Bronchial epithelial cell (primary cell): ENCODE measurements at regions not wholly inside any gene's neighbourhood (a gene's known extent, or its start where the extent isn't known, plus 50 kb on each side); places are given as distances from the start of the nearest gene placed in this dataset.
A peak's percentile ranks its signal among the peaks of the same experiment; 100 is the strongest.

ENCODE experiments used
- DNase-seq: peaks from one replicate; pipeline ENCODE4 v3.0.0-alpha.2; 2010; ENCODE audit warnings: low read depth
- FAIRE-seq: peaks from 2 replicates; lab custom pipeline; 2011; peaks lifted over from hg19 to GRCh38; lab: Jason Lieb, UNC
- H3K27me3 ChIP-seq: 2 replicates; pipeline ENCODE4 v1.5.1; 2011; ENCODE audit warnings: low read length; ENCODE audit not compliant: control insufficient read depth, insufficient read depth
- H3K36me3 ChIP-seq: 2 replicates; pipeline ENCODE4 v1.5.1; 2011; ENCODE audit warnings: low read length; ENCODE audit not compliant: control insufficient read depth, insufficient read depth
- H3K4me3 ChIP-seq: 2 replicates; pipeline ENCODE4 v1.5.1; 2011; ENCODE audit warnings: mild to moderate bottlenecking, low read depth, low read length, control low read depth
- TF ChIP-seq, protein P1 (sequence below): IDR thresholded peaks from 2 replicates; pipeline ENCODE4 v1.5.1; 2011; ENCODE audit warnings: mild to moderate bottlenecking, moderate library complexity, low read length, control low read depth, inconsistent platforms; ENCODE audit not compliant: insufficient read depth, severe bottlenecking

DNA sequence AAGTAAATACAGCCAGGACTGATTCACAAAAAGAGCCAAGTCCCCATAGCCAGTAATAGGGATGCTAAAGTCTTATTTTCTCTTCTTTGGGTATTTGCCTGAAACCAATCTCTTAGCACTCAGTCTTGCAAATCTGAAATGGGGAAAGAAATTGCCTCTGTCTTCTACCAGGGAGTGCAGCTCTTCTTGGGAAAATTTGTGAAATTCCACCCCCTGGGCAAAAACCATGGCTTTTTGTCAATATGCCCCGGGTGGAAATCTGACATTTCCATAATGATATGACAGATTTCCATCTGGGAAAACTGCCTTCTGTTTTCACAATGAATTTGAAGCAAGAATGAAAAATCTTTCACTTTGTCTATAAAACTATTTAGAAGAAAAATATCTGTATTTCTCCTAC, 628.1 kb downstream of the BCL11A start:
- H3K36me3 ChIP-seq: no peaks in the 10 kb centered on the region
- H3K27me3 ChIP-seq: no peaks in the 10 kb centered on the region
- no peak for FAIRE-seq
- H3K4me3 ChIP-seq: no peak overlapping the region
- no peak for DNase-seq
- TF ChIP-seq, protein P1, sequence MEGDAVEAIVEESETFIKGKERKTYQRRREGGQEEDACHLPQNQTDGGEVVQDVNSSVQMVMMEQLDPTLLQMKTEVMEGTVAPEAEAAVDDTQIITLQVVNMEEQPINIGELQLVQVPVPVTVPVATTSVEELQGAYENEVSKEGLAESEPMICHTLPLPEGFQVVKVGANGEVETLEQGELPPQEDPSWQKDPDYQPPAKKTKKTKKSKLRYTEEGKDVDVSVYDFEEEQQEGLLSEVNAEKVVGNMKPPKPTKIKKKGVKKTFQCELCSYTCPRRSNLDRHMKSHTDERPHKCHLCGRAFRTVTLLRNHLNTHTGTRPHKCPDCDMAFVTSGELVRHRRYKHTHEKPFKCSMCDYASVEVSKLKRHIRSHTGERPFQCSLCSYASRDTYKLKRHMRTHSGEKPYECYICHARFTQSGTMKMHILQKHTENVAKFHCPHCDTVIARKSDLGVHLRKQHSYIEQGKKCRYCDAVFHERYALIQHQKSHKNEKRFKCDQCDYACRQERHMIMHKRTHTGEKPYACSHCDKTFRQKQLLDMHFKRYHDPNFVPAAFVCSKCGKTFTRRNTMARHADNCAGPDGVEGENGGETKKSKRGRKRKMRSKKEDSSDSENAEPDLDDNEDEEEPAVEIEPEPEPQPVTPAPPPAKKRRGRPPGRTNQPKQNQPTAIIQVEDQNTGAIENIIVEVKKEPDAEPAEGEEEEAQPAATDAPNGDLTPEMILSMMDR: no peak

DNA sequence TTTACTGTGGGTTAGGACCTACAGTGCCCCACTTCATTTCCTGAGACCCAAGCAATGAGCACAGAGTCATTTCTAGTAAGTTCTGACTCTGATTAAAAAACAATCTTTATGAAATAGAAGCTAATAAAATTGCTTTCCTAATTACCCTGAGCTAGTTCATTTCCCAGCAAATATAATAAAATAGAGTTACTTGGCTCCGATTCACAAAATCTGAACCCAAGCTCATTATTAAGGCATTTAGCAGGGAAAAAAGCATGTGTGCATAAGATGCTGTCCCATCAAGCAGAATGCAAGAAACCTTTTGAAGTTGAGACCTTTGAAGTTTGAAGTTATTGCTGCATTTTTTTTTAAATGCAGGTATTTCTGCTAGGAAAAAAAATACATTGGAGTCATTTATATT, 629.1 kb downstream of the BCL11A start:
- FAIRE-seq (no peak), DNase-seq (no peak)
- TF ChIP-seq, protein P1: no peak
- no peaks in the 10 kb centered on the region for H3K36me3 ChIP-seq
- no peak overlapping the region for H3K4me3 ChIP-seq
- no peaks in the 10 kb centered on the region for H3K27me3 ChIP-seq

DNA sequence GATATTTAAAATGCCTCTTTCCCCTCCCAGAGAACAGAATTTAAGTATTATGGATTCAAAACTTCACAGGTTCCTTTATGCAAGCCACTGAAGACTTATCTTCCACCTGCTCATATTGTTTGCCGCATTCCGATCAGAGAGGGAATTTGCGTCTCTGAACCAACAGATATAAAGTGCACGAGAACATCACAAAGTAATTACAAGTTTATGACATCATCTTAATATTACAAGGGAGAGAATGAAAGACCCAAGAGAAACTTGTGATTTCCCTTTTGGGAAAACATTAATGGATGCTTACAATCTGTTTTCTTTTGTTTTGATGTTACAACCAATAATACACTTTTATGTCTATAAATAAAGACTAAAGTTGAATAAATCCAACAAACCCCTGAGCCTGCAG, 631.0 kb downstream of the BCL11A start:
- TF ChIP-seq, protein P1: no peak
- FAIRE-seq (no peak), DNase-seq (no peak)
- H3K27me3 ChIP-seq: no peaks in the 10 kb centered on the region
- H3K4me3 ChIP-seq: no peak overlapping the region
- H3K36me3 ChIP-seq: no peaks in the 10 kb centered on the region

DNA sequence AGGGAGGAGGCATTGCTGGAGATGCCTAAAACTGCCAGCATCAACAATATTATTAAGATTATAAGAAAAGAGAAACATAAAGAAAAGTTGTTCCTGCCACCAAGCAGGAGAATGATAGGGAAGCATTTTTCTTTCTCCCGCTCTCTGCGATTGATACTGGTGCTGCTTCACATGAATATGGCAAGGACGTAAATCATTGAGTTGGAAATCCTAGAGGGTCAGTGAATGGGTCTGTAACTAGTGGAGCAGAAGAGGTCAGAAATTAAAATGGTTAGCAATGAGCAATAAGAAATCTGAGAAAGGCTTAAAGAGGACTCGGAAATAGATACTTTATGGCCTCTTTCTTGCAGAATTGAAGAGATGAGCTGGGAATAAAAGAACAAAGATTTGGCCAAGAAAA, 631.7 kb downstream of the BCL11A start:
- Histone ChIP-seq H3K27me3 (no peaks in the 10 kb centered on the region), H3K4me3 (no peak overlapping the region), H3K36me3 (no peaks in the 10 kb centered on the region)
- TF ChIP-seq, protein P1: no peak
- DNase-seq (no peak), FAIRE-seq (no peak)

DNA sequence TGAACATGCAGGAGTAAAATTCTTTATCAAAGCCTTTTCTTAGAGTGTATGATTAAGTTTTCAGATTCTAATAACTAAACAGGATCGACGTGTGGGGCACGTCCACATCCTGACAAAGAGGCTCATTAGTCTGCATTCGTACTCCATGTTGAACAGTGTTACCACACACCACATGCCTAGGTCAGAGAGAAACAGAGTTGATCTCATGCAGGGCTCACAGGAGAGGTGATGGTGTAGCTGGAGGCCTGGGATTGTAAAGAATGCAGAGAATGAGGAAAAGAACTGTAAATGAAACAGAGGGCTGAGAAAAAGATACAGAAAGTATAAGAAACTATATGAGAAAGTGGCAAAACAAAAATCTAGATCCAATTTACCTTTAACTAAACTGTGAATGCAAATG, 632.5 kb downstream of the BCL11A start:
- TF ChIP-seq, protein P1: no peak
- H3K27me3 ChIP-seq: no peaks in the 10 kb centered on the region
- FAIRE-seq: peak; percentile 23
- no peak for DNase-seq
- no peaks in the 10 kb centered on the region for H3K36me3 ChIP-seq
- no peak overlapping the region for H3K4me3 ChIP-seq

DNA sequence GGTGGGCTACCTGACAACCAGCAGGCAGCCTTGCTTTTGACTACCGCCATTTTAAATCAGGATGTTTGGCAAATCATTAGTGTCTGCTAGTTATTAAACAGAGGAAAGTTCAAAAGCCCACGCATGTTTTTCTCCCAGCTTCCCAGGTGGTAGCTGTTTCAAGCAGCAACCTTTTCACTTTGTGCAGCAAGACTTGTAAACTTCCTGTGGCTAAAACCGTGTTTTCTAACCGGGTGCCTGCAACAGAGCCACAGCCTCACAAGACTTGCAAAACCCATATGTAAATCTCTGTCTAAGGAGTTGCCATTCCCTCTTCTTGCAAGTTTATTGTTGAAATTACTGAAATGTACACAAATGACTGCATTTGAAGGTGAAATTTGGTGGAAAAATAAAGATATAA, 633.1 kb downstream of the BCL11A start:
- Histone ChIP-seq H3K4me3 (no peak overlapping the region), H3K36me3 (no peaks in the 10 kb centered on the region), H3K27me3 (no peaks in the 10 kb centered on the region)
- no peak for DNase-seq
- TF ChIP-seq, protein P1: no peak
- FAIRE-seq: no peak
